ENCODE measurements at regions not wholly inside any gene's neighbourhood (a gene's known extent, or its start where the extent isn't known, plus 50 kb on each side); places are given as distances from the start of the nearest gene placed in this dataset.

DNA sequence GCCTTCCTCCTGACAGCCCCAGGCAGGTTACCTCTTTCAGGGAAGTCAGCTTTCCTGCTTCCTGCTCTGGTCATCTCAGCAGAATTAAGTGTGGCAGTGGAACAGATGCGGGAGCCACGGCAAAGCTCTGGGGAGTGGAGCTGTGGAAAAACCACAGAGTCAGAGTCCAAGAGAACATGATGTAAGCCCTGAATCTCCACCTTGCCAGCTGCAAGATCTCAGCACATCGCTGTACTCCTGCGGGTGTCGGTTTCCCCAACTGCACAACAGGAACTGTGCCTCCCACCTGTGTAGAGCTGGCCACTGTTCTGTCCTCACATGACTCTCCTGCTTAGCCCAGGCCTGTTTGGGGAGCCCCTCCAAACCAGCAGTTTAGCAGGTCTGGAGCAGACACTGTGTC is 123.7 kb downstream of the MATN1 start:
- TF ChIP-seq CTCF (IDR thresholded peaks at IDR 0.05; ENCODE audit: low read depth, low read length) (no peak), MYC (IDR thresholded peaks at IDR 0.05; ENCODE audit: low read depth, low read length) (no peak), MAX (IDR thresholded peaks at IDR 0.05; ENCODE audit: low read depth, low read length) (no peak)

All from NB4 (cell line).